ENCODE measurements at regions not wholly inside any gene's neighbourhood (a gene's known extent, or its start where the extent isn't known, plus 50 kb on each side); places are given as distances from the start of the nearest gene placed in this dataset.

- no peak for TF ChIP-seq HDGF (IDR thresholded peaks at IDR 0.05)
- no peak for TF ChIP-seq ZNF274 (IDR thresholded peaks at IDR 0.05; ENCODE audit: insufficient read depth, insufficient read length)
- no peak for TF ChIP-seq STAT3 (IDR thresholded peaks at IDR 0.05; ENCODE audit: low read depth, low read length)
- no peak for TF ChIP-seq PML (IDR thresholded peaks at IDR 0.05; ENCODE audit: low read length)
- no peak for TF ChIP-seq SMARCA5 (IDR thresholded peaks at IDR 0.05)
- TF ChIP-seq MTA2 (IDR thresholded peaks at IDR 0.05; ENCODE audit: low read depth) = no peak
- TF ChIP-seq IRF4 (IDR thresholded peaks at IDR 0.05; ENCODE audit: low read depth, low read length) = no peak
- no peak for TF ChIP-seq MYB (IDR thresholded peaks at IDR 0.05; ENCODE audit: borderline replicate concordance, low read depth, low read length)
- TF ChIP-seq BACH1 (IDR thresholded peaks at IDR 0.05; ENCODE audit: borderline replicate concordance) = no peak
- no peak for TF ChIP-seq SMC3 (IDR thresholded peaks at IDR 0.05; ENCODE audit: borderline replicate concordance, low read length)
Measured at GRCh38 chr4:140211693-140212092, 57.7 kb upstream of the MAML3 start (continued).

- Histone ChIP-seq H3K9me3 (replicated peaks; ENCODE audit: control insufficient read depth, insufficient read depth, low read length) (no peaks in the 10 kb centered on the region), H3K27me3 (replicated peaks in 1 of 2; ENCODE audit: control insufficient read depth in 2 of 2, insufficient read depth in 2 of 2, low read length in 1 of 2) (peaks cover 0 to 2% of the 10 kb centered on the region in 2 experiments; a peak in 3 of 4 replicates), H4K20me1 (ENCODE audit: control insufficient read depth, insufficient read depth) (no peaks in the 10 kb centered on the region), H3K79me2 (ENCODE audit: control insufficient read depth, insufficient read depth, low read length) (no peaks in the 10 kb centered on the region), H3K9ac (ENCODE audit: control insufficient read depth, insufficient read depth, low read length) (no peak overlapping the region), H3K36me3 (ENCODE audit: control insufficient read depth in 2 of 2, insufficient read depth in 2 of 2, low read length in 1 of 2) (no peaks in the 10 kb centered on the region), H3K27ac (ENCODE audit: control insufficient read depth, insufficient read depth) (no peak overlapping the region), H2AFZ (ENCODE audit: control insufficient read depth, low read depth, low read length) (no peak overlapping the region), H3K4me3 (no peak overlapping the region), H3K4me1 (ENCODE audit: control insufficient read depth, insufficient read depth, low read length) (no peaks in the 10 kb centered on the region), H3K4me2 (ENCODE audit: control insufficient read depth, insufficient read depth) (no peak overlapping the region)
- ChIA-PET RAD21 (ENCODE audit: unreplicated experiment) (no interaction called here), CTCF (no interaction called here), SMC1A (ENCODE audit: uncharacterized antibody, unreplicated experiment) (interaction anchor here (0.6 kb wide), 1 partner anchor 29 kb away, joined by 4 read pairs; no protein-coding TSS in a partner anchor), POLR2A (no interaction called here)
- DNase-seq (ENCODE audit: low read depth, low spot score) = no peak
- in situ Hi-C loops (cut with MboI) (no loop called here), intact Hi-C loops (cut with micrococcal nuclease; ENCODE audit: unreplicated experiment) (no loop called here)
- BruUV-seq (replicated peaks) = no TSS peak
- TF ChIP-seq RB1 (IDR thresholded peaks at IDR 0.05; ENCODE audit: borderline replicate concordance) (no peak), NR2F1 (conservative IDR thresholded peaks at IDR 0.05) (no peak), POLR2AphosphoS5 (IDR thresholded peaks at IDR 0.05; ENCODE audit: low read length) (no peak), SUPT20H (IDR thresholded peaks at IDR 0.05; ENCODE audit: borderline replicate concordance, control insufficient read depth, low read depth, low read length) (no peak)
- FAIRE-seq = no peak
- no peak for ATAC-seq
Measured at GRCh38 chr4:140211161-140211560, 57.2 kb upstream of the MAML3 start.

Data from GM12878 (cell line).